Fibroblast of skin of right biceps (primary cell): ENCODE measurements at regions not wholly inside any gene's neighbourhood (a gene's known extent, or its start where the extent isn't known, plus 50 kb on each side); places are given as distances from the start of the nearest gene placed in this dataset.

Experiments
- DNase-seq: peaks from one replicate; pipeline ENCODE4 v3.0.0-alpha.2; 2013

DNA sequence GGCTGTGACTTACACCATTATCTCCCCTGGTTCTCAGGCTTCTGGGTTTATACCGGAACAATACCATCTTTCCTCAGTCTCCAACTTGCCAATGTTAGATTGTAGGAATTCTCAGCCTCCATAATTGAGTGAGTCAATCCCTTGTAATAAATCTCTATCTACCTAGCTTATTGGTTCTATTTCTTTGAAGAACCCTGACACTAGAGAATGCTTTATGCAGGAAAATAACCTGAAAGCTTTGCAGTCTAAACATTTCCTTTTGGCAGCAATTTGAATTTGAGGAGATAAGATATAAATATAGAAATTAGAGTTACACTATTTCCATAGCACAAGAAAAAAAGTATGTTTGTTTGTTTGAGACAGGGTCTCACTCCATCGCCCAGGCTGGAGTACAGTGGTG lies 278.1 kb upstream of the CDH18 start:
- peak; percentile 8 for DNase-seq

DNA sequence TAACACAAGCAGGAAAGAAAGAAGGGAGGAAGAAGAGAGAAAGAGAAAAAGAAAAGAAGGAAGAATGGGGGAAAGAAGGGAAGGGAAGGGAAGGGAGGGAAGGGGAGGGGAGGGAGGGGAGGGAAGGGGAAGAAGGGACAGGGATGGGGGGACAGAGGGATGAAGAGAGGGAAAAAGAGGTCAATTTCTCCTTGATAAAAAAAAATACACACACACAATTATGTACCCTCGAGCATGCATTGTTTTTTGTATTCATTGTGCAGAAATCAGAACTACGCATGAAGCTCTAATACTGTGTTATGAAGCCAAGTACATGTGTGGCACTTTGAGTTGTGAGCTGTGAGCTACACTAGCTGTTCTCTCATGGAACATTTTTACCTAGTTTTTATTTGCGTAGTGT lies 274.9 kb upstream of the CDH18 start:
- DNase-seq, result no peak

DNA sequence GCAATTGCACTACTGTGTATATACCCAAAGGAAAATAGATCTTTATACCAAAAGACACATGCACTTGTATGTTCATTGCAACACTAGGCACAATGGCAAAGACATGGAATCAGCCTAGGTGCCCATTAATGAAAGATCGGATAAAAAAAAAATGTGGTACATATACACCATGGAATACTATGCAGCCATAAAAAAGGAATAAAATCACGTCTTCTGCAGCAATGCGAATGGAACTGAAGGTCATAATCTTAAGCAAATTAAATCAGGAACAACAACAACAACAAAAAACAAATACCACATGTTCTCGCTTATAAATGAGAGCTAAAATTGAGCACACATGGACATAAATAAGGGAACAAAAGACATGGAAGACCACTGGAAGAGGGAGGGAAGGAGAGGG lies 266.7 kb upstream of the CDH18 start:
- DNase-seq, result no peak

DNA sequence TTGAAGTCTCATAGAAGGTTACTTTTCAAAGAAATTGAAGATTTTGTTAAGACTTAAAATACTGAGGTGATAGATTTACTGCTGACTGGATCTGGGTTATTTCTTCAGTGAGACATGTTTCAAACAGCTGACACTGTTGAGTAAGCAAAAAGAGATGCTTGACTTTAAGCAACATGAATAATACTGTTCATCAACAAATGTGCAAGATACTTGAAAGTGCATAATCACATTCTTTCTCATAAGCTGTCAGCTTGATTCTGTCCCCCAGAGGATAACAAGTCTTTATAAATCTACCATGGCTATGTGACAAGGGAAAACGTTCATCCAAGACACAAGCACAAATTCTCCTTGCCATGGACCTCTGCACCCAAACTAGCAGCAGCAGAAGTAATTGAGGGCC lies 260.1 kb upstream of the CDH18 start:
- no peak for DNase-seq

DNA sequence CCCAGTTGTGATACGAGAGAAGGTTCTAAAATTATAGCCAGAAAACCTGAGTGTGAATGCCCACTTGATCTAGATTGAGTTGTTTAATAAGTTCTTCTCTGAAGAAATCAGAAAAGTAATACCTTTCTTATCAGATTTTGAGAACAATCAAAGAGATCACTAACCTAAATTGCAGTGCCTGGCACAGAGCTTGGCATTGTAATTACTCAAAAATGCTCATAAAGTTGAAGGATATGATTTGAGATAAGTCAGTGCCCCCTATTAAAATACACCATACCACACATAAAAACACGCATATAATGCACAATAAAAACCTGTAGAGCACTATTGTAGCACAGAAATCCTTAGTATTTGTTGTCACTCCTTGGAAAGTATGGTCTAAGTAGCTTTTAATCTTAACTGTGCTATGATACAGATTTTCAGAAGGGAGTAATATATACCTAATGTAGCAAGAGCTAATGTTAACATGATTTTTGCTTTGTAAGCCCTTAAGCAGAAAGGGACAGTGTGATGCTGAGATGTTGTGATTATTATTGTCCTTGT lies 257.5 kb upstream of the CDH18 start:
- no peak for DNase-seq

DNA sequence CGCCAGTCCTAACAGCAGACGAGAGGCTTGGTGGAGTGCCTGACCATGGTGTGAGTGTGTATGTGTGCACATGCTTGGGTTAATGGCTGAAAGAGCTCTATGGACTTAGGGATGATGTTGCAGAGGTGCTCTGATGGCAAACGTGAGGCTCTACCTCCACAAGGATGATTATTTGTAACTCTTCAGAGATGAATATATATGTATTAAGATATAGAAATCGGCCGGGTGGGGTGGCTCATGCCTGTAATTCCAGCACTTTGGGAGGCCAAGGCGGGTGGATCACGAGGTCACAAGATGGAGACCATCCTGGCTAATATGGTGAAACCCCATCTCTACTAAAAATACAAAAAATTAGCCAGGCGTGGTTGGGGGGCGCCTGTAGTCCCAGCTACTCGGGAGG lies 253.4 kb upstream of the CDH18 start:
- no peak for DNase-seq

DNA sequence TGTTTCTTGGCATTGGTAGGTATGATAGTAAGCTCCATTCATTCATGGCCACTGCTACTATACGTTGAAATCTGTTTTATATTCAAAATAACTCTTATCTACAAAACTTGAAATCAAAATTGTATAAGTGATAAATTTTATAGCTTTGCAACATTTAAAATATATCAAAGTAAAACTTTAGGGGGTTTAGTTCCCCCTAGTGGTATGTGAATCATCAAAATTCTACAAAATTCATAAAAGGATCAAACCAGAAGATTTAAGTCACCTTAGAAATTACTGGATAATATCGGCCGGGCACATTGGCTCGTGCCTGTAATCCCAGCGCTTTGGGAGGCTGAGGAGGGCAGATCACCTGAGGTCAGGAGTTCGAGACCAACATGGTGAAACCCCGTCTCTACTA lies 243.0 kb upstream of the CDH18 start:
- no peak for DNase-seq

DNA sequence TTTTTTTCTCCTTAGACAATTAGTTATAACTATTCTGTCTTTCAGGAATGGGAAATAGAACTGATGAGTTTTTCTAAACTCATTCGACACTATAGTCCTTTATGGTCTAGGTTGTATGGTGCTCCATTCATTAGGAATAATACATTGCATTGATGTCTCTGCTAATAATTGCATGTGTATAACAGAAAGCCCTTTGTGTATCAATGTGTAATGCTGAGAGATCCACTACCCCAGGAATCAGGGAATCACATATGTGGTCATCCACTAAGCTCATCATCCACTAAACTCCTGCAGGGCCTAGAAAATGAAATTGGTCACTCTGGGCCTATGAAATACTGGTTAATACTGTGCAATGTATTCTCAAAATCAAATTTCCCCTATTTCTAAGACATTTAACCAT lies 242.0 kb upstream of the CDH18 start:
- DNase-seq, result no peak

DNA sequence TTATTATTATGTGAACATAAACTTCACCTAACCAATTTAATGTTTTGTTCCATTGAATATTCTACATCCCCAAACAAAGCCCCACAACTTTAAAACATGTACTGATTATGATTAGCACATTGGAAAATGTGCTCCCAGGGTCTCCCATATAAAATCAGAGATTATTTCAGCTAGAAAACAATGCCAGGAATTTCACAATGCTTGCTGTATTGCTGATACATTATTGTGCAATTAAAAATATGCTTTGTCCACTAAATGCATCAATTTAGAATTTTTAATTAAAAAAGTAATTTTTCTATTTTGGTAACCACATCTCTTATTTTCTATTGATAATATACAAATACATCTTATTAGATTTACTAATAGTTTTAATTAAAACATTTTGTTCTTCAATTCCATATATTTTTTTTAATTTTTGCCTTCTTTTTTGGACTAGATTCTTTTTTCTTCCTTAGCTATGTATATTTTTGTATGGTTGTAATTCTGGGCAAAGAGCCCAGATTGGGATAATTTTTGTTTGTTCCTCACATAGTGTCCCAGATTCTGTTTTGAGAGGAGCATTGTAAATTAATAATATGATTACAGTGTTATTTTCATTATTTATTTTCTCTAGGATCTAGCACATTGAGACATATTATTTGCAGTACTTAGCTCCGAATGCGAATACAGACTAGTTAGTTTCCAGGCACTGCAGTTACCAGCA lies 241.5 kb upstream of the CDH18 start:
- no peak for DNase-seq

DNA sequence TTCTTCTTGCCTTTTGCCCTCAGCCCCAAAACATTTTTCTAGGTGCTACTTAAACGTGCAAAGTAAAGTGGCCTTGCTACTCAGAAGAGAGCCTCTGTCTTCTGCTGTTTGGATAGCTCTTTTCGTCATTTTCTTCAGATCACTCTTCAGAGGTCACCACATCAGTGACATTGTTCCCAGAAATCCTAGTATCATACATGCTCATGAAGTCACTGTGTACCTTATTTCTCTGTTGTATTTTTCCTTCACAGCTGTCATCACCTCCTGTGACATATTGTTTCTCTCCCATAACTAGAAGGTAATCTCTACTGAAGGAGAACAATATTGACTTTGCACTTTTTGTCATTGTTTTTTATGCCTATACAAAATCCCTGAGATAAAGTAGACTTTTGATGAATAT lies 237.0 kb upstream of the CDH18 start:
- no peak for DNase-seq

DNA sequence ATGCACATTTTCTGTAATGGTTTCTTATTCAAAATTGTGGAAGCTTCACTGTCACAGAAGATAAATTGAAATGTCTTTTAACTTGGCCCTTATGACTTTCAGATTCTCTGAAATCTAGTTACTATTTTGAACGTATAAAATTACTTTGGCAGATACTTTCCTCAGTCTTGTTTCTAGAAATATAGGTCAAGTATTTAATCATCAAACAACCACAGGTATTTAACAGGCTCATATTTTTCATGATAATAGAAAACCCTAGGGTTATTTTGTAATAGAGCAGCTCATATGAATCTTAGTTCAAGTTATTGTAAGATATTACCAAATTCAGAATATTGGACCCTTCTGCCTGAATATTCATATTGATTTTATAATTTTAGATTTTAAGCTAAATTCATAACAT lies 236.0 kb upstream of the CDH18 start:
- no peak for DNase-seq

DNA sequence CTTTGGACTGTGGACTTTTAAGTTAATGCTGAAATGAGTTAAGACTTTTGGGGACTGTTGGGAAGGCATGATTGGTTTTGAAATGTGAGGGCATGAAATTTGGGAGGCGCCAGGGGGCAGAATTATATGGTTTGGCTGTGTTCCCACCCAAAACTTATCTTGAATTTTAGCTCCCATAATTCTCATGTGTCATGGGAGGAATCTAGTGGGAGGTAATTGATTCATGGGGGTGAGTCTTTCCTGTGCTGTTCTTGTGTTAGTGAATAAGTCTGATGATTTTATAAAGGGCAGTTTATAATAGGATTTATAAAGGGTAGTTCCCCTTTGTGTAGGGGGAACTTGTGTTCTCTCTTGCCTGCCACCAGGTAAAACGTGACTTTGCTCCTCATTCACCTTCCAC lies 235.5 kb upstream of the CDH18 start:
- DNase-seq, result no peak

DNA sequence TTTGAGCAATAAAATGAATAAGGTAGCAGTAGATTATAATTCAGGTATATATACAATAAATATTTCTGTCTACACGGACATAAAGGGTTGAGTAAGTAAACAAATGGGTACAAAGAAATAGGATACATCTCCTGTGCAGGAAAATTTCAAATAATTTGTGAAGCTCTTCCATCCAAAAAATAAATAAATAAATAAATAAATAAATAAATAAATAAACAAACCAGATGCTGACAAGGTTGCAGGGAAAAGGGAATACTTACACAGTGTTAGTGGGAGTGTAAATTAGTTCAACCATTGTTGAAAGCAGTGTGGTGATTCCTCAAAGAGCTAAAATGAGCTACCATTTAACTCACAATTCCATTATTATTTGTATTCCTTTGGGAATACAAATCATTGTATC lies 227.3 kb upstream of the CDH18 start:
- no peak for DNase-seq

DNA sequence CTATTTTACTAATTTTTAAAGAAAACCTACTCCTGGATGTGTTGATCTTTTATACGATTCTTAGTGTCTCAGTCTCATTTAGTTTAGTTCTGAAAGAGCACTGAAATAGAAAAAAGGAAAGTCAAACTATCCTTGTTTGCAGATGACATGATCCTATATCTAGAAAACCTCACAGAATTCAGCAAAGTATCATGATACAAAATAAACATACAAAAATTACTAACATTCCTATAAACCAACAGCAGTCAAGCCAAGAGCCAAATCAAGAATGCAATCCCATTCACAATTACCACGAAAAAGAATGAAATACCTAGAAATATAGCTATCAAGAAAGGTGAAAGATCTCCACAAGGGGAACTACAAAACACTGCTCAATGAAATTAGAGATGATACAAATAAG lies 225.8 kb upstream of the CDH18 start:
- no peak for DNase-seq

DNA sequence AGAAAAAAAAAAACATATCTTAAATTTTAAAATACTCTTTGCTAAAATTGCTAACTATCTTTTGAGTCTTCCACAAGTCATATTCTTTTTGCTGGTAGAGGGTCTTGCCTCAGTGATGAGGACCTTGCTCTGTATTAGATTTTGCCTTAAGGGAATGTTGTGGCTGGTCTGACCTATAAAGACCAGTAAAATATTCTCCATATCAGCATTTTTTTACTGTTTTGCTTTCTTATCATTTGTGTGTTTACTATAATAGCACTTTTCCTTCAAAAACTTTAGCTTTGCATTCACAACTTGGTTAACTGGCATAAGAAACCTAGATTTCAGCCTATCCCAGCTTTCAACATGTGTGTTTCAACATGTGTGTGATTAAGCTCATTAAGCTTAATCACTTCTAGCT lies 224.7 kb upstream of the CDH18 start:
- DNase-seq, result no peak

DNA sequence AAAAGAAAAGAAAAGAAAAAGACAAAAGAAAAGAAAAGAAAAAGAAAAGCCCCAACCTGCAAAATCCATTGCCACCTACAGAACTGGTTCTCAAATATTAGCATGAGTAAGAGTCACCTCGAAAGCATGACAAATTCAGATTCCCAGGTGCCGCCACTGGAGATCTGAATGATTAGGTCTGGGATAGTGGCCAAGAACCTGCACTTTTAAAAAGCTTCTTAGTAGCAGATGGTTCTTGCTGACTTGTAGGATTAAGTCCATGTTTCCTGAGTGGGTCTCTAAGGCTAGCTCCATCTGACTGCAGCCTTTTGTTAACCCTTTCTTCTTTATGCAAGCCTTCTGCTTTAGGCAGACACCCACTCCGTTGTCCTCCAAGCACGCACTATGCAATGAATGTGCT lies 178.5 kb upstream of the CDH18 start:
- no peak for DNase-seq

DNA sequence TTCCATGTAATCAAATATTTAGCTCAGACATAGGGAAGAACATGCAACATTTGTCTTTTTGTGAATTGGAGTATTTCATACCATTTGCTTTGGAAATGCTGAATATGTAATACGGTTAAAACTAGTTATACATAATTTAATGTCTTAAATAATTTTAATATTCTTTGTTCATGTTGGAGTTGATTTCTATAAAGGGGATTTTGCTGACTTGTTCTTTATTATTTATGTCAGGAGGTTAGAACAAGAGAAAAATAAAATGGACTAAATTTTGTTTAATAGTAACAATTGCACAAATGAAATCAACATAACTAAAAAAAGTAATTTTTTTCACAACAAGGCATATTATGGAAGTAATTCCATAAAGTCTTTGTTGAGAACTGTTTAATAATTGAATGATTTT lies 170.0 kb upstream of the CDH18 start:
- no peak for DNase-seq

DNA sequence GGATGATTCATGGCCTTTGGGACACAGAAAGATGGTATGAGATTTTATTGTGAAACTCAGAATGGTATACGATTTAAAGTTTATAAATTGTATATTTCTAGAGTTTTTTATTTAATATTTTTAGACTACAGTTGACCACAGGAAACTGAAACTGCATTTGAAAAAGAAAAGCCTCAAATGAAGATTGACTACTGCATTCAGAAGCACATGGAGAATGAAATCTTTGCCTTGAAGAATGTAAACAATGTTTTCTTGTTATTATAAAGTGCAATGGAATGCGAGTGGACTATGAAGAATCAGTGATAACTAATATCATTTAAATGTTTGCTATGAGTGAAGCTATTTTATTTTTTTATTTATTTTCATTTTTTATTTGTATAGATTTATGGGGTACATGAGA lies 169.1 kb upstream of the CDH18 start:
- DNase-seq, result peak; percentile 22

DNA sequence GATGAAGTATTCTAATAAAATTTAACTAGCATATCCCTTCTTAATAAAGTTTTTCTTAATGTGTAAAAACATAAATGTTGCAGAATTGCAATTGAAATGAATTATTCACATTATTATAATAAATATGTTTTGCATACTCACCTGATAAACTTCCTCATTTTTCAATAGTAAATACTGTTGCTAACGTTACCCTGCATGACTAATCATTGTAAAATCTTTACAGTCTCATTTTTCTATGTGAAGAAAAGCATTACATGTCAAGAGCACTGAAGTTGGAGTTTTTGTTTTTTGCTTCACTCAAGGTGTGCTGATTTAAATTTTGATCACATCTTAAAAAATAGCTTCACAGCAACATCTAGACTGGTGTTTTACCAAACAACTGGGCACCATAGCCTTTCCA lies 157.2 kb upstream of the CDH18 start:
- no peak for DNase-seq

DNA sequence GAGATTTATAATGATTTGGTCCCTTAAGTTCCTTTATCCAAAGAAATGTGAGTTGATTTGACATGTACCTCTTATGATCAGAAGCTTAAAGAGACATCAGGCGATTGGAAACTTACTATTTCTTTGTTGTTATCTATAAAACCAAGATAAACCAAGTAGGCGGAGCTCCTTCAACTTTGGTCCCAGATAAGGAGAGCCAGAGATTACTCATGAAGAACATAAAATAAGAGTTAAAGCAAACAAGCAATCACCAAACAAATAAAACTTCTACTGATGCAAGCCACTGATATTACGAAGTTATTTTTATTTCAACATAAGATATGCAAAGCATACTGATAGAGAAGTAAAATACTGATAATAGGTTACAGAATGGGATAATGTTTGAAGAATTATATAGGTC lies 141.5 kb upstream of the CDH18 start:
- DNase-seq, result no peak

DNA sequence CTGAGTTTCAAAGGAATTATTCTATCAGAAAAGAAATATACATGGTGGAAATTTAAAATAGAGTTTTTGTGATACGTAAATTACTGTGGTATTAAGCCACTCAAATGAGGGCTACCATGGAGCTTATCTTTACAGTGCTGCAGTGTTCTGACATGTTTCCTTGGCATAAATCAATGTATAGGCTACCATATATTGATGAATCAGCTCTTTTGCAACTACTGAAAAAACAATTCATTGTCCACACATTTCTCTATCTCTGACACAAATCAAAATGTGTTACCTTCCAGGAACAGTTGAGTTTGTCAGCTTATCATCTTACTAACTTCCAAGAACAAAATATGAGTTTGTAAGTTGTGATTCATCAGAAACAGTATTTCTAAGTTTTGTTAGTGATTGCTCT lies 140.3 kb upstream of the CDH18 start:
- no peak for DNase-seq

DNA sequence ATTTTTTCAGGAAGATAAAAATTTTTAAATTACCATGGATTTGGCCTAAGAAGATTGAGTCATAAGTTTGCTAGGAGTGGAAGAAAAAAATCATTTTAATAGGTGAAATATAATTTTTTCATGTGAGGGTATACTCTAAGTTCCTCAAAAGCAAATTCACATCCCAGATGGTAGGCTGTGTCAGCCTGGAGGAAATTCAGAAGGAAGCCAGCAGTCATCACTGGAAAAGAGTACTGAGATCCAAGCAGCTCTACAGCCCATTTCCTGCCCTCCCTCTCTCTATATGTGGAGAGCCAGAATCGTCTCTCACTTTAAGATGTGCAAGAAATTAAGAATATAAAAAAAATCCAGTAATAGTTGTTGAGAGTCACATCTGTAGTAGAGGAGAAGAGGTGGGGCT lies 126.5 kb upstream of the CDH18 start:
- no peak for DNase-seq

DNA sequence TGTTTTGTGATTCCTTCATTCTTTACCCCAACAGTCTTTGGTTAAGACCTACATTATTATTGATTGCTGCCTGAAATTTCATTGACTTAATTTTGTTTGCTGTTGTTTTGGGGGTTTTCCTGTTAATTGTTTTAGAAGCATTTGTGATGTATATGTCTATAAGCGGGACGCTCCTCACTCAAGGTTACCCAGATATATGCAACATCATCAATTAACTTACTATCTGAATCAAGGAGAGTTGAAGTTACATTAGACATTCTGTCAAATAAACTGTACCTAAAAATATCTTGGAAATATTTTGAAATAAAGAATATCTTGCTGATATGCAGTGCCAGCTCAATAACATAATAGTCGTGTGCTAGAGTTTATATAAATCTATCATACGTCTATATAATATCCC lies 125.9 kb upstream of the CDH18 start:
- DNase-seq, result no peak

DNA sequence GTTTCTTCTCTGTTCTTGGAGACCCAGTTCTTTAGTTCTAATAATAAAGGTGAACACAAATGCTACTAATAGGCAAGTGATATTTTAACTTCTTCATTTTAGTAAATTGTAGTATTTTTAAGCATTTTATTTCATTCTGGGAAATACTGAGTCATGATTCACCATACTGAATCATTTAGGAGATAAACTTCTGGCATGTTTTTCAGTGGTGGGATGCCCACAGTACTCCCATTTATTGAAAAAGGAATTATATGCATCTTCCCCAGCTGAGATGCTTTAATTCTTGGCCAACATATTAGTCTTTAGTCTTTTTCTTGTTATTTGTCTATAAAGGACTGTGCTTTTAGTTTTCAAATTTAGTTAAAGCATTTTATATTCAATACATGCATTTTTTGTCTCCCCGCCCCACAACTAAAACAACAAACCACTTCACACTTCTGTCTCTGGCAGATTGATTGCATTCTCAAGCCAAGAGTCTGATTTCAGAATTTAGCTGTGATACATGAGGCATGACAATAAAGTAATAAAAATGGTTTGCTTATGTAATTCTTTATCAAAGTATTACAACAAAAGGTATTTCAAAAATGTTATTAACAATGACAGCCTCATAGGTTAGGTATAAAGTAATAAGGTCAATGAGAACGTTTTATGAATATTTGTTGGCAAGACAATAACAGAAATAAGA lies 125.2 kb upstream of the CDH18 start:
- DNase-seq, result peak; percentile 58

DNA sequence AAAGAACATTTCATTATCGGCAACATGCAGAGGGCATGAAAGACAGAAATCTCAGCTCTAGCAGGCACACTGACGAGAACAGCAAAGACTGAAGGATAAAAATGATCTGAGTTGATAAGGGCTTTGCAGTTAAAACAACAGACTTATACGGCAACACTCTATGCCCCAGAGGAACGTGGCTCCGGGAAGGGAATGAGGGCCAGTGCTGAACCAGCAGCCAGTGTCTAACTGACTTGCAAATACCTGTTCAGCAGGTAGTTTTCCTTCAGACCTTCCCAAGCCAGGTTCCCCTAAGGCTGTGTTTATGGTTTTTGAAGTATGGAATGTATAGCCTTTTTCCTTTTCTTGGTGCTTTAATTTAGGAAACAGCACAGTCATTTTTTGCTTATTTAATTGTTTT lies 121.3 kb upstream of the CDH18 start:
- no peak for DNase-seq
